Psoas muscle (tissue), 7 donors: ENCODE measurements at regions not wholly inside any gene's neighbourhood (a gene's known extent, or its start where the extent isn't known, plus 50 kb on each side); places are given as distances from the start of the nearest gene placed in this dataset.

ENCODE experiments used
- ATAC-seq, 4 donors: fragments of 200-7000 bp; cut with Tn5 transposase; one replicate each; pipeline ENCODE4 v1.9.1; 2020; ENCODE audit warnings: moderate library complexity in 3 of 4, mild to moderate bottlenecking in 2 of 4
- DNase-seq, 2 donors: peaks; one replicate each; pipeline ENCODE4 v3.0.0-alpha.2; 2020
- H3K27ac ChIP-seq: fragments of 200-600 bp; one replicate; pipeline ENCODE4 v1.8.0; 2022
- H3K27me3 ChIP-seq, 3 donors: fragments of 200-600 bp in 1 of 3; one replicate each; pipeline versions ENCODE4 v1.6.1 to v1.8.0; 2013 to 2022; ENCODE audit warnings: low read length in 2 of 3, mild to moderate bottlenecking in 2 of 3, moderate library complexity in 1 of 3; ENCODE audit not compliant: insufficient read depth in 3 of 3
- H3K36me3 ChIP-seq, 2 donors: fragments of 200-600 bp in 1 of 2; one replicate each; pipeline versions ENCODE4 v1.6.1 to v1.8.0; 2013 to 2022; ENCODE audit warnings: low read depth in 1 of 2, mild to moderate bottlenecking in 1 of 2, moderate library complexity in 1 of 2; ENCODE audit not compliant: insufficient read depth in 1 of 2
- H3K4me1 ChIP-seq: fragments of 200-600 bp; one replicate; pipeline ENCODE4 v1.8.0; 2022
- H3K4me3 ChIP-seq: fragments of 200-600 bp; one replicate; pipeline ENCODE4 v1.8.0; 2022; ENCODE audit warnings: mild to moderate bottlenecking
- H3K9me3 ChIP-seq: fragments of 200-600 bp; one replicate; pipeline ENCODE4 v1.8.0; 2022
- CTCF ChIP-seq: fragments of 200-600 bp; IDR thresholded peaks from one replicate; pipeline ENCODE4 v1.8.0; 2022; ENCODE audit warnings: antibody characterized with exemption
- WGBS, 3 donors: extraction: QIAGEN DNeasy Blood & Tissue Kit; methylation state at CpG; one replicate each; pipeline versions ENCODE4 v1.1.6 to v1.1.7; 2013; 5-methylcytosine and 5-hydroxymethylcytosine counted together
- intact Hi-C, 2 donors: fragments of 100-400 bp; cut with DNase I; formaldehyde crosslinking; loops; one replicate each; pipeline versions ENCODE4 v1.11.0 to v1.14.2; 2022
- donor health status: healthy with polysubstance abuse.
- donor health status: DM: no; HTN: no; CAD: no; lungs with moderate emphysema.
- donor health status: Bipolar disorder and iron deficiency.
- donor health status: healthy.
- donor health status: DM: yes; HTN: yes; CAD: no.
- donor health status: DM: no; HTN: no; CAD: no.
- donor health status: DM: yes; HTN: yes; CAD: no.

GRCh38 chr9:29668732-29669131, 2095.5 kb upstream of the C9orf72 start:
- DNase-seq (no peak), ATAC-seq (no peak)
- Histone ChIP-seq H3K27me3 (no peaks in the 10 kb centered on the region), H3K4me1 (no peaks in the 10 kb centered on the region), H3K36me3 (no peaks in the 10 kb centered on the region), H3K27ac (no peak overlapping the region), H3K9me3 (no peaks in the 10 kb centered on the region), H3K4me3 (no peak overlapping the region)
- intact Hi-C loops = no loop called here
- no peak for TF ChIP-seq CTCF
- 46 to 91% (median 90%) methylated on average over 1 of the region's 1 CpG for WGBS, 3 donors

- intact Hi-C loops = no loop called here
- H3K27ac ChIP-seq = no peak overlapping the region
- H3K36me3 ChIP-seq = no peaks in the 10 kb centered on the region
- ATAC-seq = no peak
- WGBS, 3 donors = 34 to 42% (median 38%) methylated on average over 1 of the region's 1 CpG
- no peak for TF ChIP-seq CTCF
- H3K4me3 ChIP-seq = no peak overlapping the region
- no peaks in the 10 kb centered on the region for H3K4me1 ChIP-seq
- DNase-seq = no peak
- H3K9me3 ChIP-seq = no peaks in the 10 kb centered on the region
- no peaks in the 10 kb centered on the region for H3K27me3 ChIP-seq
Observed at GRCh38 chr9:29669613-29670012, 2096.3 kb upstream of the C9orf72 start.

GRCh38 chr9:29685531-29685930, 2112.2 kb upstream of the C9orf72 start:
- ATAC-seq (no peak), DNase-seq (no peak)
- intact Hi-C loops = no loop called here
- no peak overlapping the region for H3K27ac ChIP-seq
- no peak overlapping the region for H3K4me3 ChIP-seq
- H3K4me1 ChIP-seq = no peaks in the 10 kb centered on the region
- no peaks in the 10 kb centered on the region for H3K9me3 ChIP-seq
- no peak for TF ChIP-seq CTCF
- H3K27me3 ChIP-seq = no peaks in the 10 kb centered on the region
- no peaks in the 10 kb centered on the region for H3K36me3 ChIP-seq

- no peaks in the 10 kb centered on the region for H3K27me3 ChIP-seq
- no peak overlapping the region for H3K4me3 ChIP-seq
- peaks cover 7% of the 10 kb centered on the region for H3K9me3 ChIP-seq
- no peaks in the 10 kb centered on the region for H3K36me3 ChIP-seq
- H3K27ac ChIP-seq = no peak overlapping the region
- H3K4me1 ChIP-seq = no peaks in the 10 kb centered on the region
- 69 to 81% (median 77%) methylated on average over 2 of the region's 2 CpGs for WGBS, 3 donors
- no peak for DNase-seq
- TF ChIP-seq CTCF = no peak
- intact Hi-C loops = no loop called here
- ATAC-seq = no peak
Observed at GRCh38 chr9:29691145-29691544, 2117.9 kb upstream of the C9orf72 start.

- WGBS, 3 donors = 45 to 53% (median 49%) methylated on average over 7 of the region's 7 CpGs
Observed at GRCh38 chr9:29691758-29692407, 2118.6 kb upstream of the C9orf72 start.

More at GRCh38 chr9:29691758-29692407, 2118.6 kb upstream of the C9orf72 start:
- intact Hi-C loops = no loop called here
- Histone ChIP-seq H3K27ac (no peak overlapping the region), H3K9me3 (peaks cover 7% of the 10 kb centered on the region), H3K36me3 (no peaks in the 10 kb centered on the region), H3K27me3 (no peaks in the 10 kb centered on the region), H3K4me3 (no peak overlapping the region), H3K4me1 (no peaks in the 10 kb centered on the region)
- DNase-seq = no peak
- TF ChIP-seq CTCF = no peak
- ATAC-seq = no peak
